Stimulated activated CD4-positive, alpha-beta T cell treated with anti-CD3 and anti-CD28 coated beads, Interleukin-15, amount 100 ng/mL, for 1 hour (primary cell): ENCODE measurements at regions not wholly inside any gene's neighbourhood (a gene's known extent, or its start where the extent isn't known, plus 50 kb on each side); places are given as distances from the start of the nearest gene placed in this dataset.

Experiments
- DNase-seq, 2 donors: peaks; one replicate each; pipeline ENCODE4 v3.0.0-alpha.2; 2020; ENCODE audit warnings: low read depth in 1 of 2, low spot score in 1 of 2

DNA sequence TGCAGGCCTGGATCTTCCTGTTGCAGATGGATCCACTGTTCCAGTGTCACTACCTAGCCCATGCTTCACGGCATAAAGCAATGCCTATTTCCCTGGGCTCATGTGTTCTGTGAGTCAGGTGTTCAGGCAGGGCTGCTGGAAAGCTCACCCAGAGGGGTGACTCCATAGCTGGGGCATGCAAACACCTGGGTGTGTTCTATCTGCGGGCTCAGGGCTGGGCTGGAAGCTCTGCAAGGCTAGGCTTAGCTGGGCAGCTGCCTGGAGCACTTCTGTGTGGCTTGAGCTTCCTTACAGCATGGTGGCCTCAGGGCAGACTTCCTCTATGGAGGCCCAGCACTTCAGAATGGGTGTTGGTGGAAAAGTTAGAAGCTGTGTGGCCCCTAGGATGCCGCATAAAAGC, 139.9 kb downstream of the GADD45G start:
- DNase-seq: no peak

DNA sequence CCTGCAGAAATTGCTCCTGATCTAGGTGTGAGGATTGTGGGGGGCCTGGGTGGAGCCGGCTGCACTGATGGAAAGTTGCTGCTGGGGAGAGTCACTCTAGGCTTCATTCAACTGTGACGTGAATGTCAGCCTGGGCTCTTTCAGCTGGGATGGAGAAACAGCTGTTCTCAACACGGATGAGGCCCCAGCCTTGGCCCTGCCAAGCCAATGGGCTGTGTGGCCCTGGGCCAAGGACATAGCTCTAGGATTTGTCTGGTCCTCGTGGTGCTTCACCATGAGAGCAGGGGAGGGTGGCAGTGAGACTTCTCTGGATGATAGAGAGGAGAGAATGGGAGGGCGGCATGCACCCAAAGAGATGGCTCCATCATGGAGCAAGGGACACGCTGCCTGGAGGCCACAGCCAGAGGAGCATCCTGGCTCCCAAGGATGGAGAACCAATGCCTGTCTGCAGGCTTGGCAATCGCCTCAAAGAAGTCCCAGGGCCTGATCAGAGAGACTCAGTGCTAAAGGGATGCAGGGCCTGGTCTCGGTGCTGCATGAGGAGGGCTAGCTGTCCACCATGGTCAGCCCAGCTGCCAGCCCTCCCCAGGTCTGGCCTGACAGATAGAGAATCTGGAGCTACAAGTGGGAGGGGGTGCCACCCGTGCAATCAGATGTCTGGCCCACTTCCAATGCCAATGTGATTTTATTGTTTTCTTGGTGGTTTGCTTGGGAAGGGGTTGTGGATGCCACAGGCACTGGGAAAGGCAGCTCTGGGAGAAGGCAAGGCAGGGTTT, 141.0 kb downstream of the GADD45G start:
- no peak for DNase-seq

DNA sequence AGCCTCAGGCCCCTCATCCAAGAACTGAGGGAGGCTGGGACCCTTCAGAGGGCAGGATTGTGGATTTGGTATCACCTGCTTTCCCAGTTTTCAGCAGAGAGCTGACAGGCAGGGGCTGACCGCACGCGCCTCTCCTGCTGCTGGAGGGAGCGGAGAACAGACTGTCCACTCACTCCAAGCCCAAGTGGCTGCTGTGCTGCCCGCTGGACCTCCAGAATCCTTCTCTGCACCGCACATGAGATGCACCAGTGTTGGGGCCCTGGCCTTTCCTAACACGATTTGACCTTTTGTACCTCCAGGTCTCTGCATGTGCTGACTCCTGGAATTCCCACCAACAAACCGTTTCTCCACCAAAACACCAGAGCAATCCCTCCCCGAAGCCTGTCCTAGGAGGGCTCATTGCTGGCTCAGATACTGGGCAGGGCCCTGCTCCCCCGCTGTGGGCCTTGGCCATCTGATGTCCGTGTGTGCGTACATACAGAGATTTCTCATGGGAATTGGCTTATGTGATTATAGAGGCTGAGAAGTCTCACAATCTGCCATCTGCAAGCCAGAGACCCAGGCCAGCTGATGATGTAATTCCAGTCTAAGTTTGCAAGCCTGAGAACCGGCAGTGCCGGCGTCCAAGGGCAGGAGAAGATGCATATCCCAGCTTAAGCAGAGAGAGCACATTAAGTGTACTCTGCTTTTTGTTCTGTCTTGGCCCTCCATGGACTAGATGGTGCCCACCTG, 141.7 kb downstream of the GADD45G start:
- no peak for DNase-seq

- DNase-seq: no peak
Measured at GRCh38 chr9:89747596-89747995, 142.8 kb downstream of the GADD45G start.

DNA sequence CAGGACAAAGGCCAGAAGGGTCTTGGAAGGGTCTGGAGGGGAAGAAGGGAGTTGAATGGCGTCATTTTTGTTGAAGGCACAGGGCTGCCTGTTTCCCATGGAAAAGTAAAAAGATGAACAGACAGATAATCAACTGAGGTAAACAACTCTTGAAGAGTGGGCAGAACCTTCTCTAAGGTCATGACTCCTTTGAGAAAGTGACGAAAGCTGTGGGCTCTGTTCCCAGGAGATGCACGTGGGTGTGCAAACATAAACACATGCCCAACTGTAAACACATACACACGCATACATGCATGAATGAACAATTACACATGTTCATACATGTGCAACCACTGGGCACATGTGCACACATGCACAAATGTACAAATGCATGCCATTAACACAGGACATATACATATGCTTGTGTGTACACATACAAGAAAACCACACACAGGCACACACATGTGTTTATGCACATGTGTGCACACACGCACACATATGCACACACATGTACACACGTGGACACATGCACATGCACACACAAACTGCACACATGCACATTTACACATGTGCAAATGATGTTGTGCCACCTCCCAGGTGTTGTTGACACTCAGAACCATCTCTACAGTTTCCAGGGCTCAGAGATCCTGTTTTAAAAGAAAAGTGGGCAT, 143.3 kb downstream of the GADD45G start:
- no peak for DNase-seq

- no peak for DNase-seq
Measured at GRCh38 chr9:89748831-89749499, 144.2 kb downstream of the GADD45G start.

DNA sequence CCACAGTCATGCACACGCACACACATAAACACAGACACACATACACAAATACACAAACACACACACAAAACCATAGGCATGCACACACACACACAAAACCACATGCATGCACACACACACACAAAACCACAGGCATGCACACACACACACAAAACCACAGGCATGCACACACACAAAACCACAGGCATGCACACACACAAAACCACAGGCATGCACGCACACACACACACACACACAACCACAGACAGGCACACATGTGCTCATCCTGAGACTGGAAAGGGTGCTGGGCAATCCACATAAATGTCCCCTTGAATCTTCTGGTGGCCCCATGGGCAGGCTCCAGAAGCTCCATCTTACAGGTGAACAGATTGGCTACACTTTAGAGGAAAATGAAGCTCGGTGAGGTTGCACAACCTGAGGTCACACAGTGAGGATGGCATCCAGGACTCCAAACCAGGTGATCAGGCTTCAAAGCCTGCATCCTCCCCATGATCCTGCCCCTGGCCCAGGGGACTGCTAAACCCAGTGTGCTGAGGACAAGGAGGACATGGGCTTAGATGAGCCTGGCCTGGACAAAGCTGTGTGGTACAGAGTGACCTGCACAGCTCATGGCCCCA, 144.8 kb downstream of the GADD45G start:
- no peak for DNase-seq

- DNase-seq: no peak
Measured at GRCh38 chr9:89750117-89750791, 145.4 kb downstream of the GADD45G start.

DNA sequence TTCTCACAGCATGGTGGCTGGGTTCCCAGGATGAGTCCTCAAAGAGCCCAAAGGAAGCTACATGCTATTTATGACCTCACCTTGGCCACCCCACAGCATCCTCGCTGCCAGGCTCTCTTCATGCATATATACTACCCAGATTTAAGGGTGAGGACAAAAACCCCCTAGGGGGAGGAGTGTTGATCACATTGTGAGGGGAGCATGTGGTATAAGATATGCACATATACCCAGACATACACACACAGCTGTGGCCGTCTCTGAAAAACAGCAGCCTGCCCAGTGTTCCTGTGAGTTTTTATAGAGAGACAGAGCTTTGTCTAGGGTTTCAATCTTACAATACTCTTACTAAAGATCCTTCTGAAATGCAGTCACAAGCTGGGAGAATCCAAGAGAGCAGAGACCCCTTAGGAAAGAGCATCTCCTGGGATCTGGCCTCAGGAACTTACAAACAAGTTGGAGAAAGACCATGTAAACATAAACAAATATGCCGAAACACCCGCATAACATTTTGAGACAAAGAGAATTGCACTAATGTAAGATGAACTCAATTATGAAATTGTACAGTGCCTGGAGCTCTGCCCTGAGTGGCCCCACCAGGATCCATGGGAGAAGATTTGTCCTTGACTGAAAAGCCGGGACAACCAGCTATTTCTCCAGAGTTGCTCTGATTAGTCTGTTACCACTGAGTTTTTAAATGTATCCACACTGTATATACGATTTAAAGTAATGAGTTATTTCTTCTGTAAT, 146.4 kb downstream of the GADD45G start:
- no peak for DNase-seq

DNA sequence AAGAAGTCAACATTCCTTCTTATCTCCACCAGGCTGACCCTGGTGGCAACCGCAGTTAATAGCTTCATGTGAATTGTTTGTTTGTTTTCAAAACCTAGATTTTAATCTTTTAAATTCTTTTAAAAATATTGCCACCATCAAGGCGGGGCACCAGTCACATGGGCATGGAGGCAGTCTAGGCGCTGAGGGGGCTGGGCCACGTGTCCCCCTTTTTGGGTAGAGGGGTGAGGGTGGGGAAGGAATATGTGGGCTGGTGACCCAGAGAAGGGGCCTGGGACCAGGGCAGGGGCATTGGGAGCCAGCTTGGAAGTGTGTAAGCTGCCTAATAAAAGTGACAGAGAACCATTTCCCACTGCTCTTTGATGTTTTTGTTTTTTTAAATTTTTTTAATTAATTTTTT, 147.3 kb downstream of the GADD45G start:
- no peak for DNase-seq

GRCh38 chr9:89753472-89754055, 148.8 kb downstream of the GADD45G start:
- no peak for DNase-seq

GRCh38 chr9:89754193-89754592, 149.4 kb downstream of the GADD45G start:
- no peak for DNase-seq

GRCh38 chr9:89755821-89756220, 151.0 kb downstream of the GADD45G start:
- DNase-seq: no peak

DNA sequence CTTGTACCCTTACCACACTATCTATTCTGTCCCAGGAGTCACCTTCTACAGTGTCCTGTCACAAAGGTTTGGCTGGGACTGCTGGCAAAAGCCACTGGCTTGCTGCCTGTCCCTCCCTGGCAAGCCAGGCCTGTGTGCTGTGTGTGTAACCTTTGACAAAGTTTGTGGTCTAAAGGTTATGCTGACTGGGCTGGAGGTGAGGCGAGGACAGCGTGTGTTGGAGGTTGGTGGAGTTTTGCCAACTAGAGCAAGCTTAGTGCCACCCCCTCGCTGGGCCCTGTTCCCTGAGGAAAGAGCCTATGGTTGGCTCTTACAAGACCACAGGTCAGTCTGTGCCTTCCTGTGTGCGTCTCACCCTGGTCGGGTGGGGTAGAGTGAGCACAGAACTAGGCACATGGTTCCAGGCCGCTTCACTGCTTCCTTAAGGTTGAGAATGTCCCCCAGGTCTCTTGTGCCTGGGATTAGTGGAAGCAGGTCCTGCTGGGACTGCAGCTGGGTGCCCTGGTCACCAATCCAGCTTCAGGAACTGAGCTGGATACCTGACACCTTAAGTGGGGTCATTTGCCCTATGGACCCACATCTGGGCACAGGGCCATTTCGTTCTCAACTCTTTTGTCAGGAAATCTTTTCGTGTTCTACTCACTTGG, 152.2 kb downstream of the GADD45G start:
- DNase-seq: no peak

DNA sequence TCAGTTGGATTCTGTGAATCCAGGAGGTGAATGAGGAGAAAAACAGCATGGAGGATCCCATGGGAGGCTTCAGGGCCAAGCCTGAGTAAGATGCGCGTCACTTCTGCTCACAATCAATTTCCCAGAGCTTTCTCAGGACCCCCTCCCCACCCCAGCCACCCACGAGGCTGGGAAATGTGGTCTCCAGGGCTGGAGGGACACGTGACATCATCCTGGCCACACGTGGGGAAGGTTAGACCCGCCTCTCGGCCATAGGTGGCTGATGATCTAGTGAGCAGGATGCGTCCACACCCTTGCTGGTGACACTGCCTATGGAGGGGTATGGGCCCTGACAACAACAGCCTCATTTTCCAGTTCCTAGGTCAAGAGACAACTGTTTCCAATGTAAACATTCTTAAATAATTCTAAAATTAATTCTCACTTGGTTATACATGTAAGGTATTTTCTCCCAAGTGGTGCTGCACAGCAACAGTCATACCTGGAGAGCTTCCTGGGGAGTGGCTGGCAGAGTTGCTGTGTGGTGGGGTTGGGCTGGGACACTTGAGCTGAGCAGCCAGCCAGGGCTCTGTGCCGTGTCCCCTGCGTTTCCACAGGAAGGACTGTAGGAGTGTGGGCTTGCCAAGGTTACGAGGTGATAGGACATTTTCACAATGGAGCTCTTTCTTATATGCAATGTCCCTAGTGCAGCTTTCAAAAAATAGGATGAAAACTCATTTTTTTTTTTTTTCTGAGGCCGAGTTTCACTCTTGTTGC, 153.1 kb downstream of the GADD45G start:
- DNase-seq: no peak

- no peak for DNase-seq
Measured at GRCh38 chr9:89759572-89759971, 154.8 kb downstream of the GADD45G start.

DNA sequence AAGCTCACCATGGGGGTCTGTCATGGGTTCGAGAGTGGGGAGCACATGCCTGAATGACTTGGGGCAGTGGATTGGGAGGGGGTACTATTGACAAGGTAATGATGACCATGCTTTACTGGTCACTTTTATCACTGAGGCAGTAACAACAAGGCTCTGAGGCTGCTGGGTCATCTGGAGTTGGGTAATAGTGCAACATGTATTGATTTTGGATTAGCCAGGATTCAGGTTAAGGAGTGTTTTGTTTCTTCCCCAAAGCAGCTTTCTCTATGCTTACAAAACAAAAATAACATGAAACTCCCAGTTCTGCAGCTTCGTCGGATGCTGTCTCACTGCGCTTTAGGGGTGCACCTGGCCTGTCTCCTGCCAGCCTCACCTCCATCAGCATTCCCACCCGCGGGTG, 155.3 kb downstream of the GADD45G start:
- no peak for DNase-seq

DNA sequence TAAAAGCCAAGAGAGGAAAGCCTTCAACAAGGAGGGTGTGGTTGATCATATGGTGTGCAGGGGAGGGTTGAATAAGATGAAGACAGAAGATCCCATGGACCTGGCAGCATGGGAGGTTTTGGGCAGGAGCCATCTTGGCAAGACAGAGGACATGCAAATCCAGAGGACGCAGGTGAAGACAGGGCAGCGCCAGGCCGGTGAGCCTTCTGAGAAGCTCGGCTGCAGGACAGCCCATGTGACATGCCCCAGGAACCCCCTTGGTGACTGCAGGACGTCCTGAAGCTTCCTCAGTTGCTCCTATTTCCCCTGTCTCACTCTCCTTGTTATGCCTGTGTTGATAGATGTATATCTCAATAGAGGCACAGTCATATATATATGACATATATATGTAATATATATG, 159.4 kb downstream of the GADD45G start:
- no peak for DNase-seq
